NAMALWA (cell line): ENCODE measurements at regions not wholly inside any gene's neighbourhood (a gene's known extent, or its start where the extent isn't known, plus 50 kb on each side); places are given as distances from the start of the nearest gene placed in this dataset.

Source experiments
- DNase-seq: peaks from one replicate; pipeline ENCODE4 v3.0.0-alpha.2; 2015; ENCODE audit warnings: low spot score

GRCh38 chr4:148810461-148810860 is 368.2 kb upstream of the NR3C2 start:
- no peak for DNase-seq

GRCh38 chr4:148808416-148808815 is 366.2 kb upstream of the NR3C2 start:
- DNase-seq, result no peak

- DNase-seq, result no peak
Observed at GRCh38 chr4:148800940-148801339, 358.7 kb upstream of the NR3C2 start.

GRCh38 chr4:148800336-148800885 is 358.2 kb upstream of the NR3C2 start:
- no peak for DNase-seq

- no peak for DNase-seq
Observed at GRCh38 chr4:148795156-148795864, 353.1 kb upstream of the NR3C2 start.

GRCh38 chr4:148793221-148793620 is 351.0 kb upstream of the NR3C2 start:
- no peak for DNase-seq

- DNase-seq, result no peak
Observed at GRCh38 chr4:148790691-148791090, 348.5 kb upstream of the NR3C2 start.

GRCh38 chr4:148790246-148790645 is 348.0 kb upstream of the NR3C2 start:
- no peak for DNase-seq

GRCh38 chr4:148787831-148788477 is 345.7 kb upstream of the NR3C2 start:
- no peak for DNase-seq

- no peak for DNase-seq
Observed at GRCh38 chr4:148787285-148787684, 345.1 kb upstream of the NR3C2 start.

- DNase-seq, result no peak
Observed at GRCh38 chr4:148786699-148787098, 344.5 kb upstream of the NR3C2 start.

- no peak for DNase-seq
Observed at GRCh38 chr4:148782284-148782683, 340.1 kb upstream of the NR3C2 start.

GRCh38 chr4:148780426-148781005 is 338.3 kb upstream of the NR3C2 start:
- no peak for DNase-seq

GRCh38 chr4:148779771-148780170 is 337.6 kb upstream of the NR3C2 start:
- DNase-seq, result no peak

GRCh38 chr4:148778980-148779675 is 336.9 kb upstream of the NR3C2 start:
- DNase-seq, result no peak

- DNase-seq, result no peak
Observed at GRCh38 chr4:148776941-148777340, 334.7 kb upstream of the NR3C2 start.

- no peak for DNase-seq
Observed at GRCh38 chr4:148774134-148774533, 331.9 kb upstream of the NR3C2 start.

GRCh38 chr4:148773313-148773712 is 331.1 kb upstream of the NR3C2 start:
- DNase-seq, result no peak

- DNase-seq, result no peak
Observed at GRCh38 chr4:148770848-148771247, 328.6 kb upstream of the NR3C2 start.

- peak; percentile 4 for DNase-seq
Observed at GRCh38 chr4:148770377-148770776, 328.2 kb upstream of the NR3C2 start.

- DNase-seq, result no peak
Observed at GRCh38 chr4:148764720-148765119, 322.5 kb upstream of the NR3C2 start.

- no peak for DNase-seq
Observed at GRCh38 chr4:148757171-148757570, 315.0 kb upstream of the NR3C2 start.

GRCh38 chr4:148749403-148749802 is 307.2 kb upstream of the NR3C2 start:
- no peak for DNase-seq
